ENCODE measurements at regions not wholly inside any gene's neighbourhood (a gene's known extent, or its start where the extent isn't known, plus 50 kb on each side); places are given as distances from the start of the nearest gene placed in this dataset.
"Not testable (repeated sequence)": the region's sequence is repeated elsewhere in the genome, so short reads cannot be mapped to it uniquely, and the experiment has no call there.

- ATAC-seq (peak; percentile 85), FAIRE-seq (peak; percentile 98)
- H3K79me2 ChIP-seq (ENCODE audit: insufficient read depth, low read length); CTCF ChIA-PET (ENCODE audit: low intra/inter-chr PET ratio, low total read pairs); DNase-seq (ENCODE audit: low spot score); H3K36me3 ChIP-seq (replicated peaks in 1 of 2; ENCODE audit: control insufficient read depth in 1 of 2, insufficient read depth in 2 of 2, low read length in 2 of 2); intact Hi-C loops (cut with micrococcal nuclease; ENCODE audit: unreplicated experiment); H3K4me2 ChIP-seq (ENCODE audit: low read depth, low read length); in situ Hi-C loops (cut with HindIII; ENCODE audit: extremely low pct_ligation_motif_present, low pct_unique_long_range_greater_than_20kb); H3K9ac ChIP-seq (ENCODE audit: insufficient read depth, low read depth, low read length); H3K27me3 ChIP-seq (ENCODE audit: control insufficient read depth in 1 of 2, insufficient read depth in 2 of 2, low read length in 2 of 2); H2AFZ ChIP-seq (ENCODE audit: low read length); H3K4me1 ChIP-seq (ENCODE audit: insufficient read depth, low read length); H3K27ac ChIP-seq (ENCODE audit: extremely low read length, insufficient read depth, low read length); BruUV-seq (replicated peaks); H3K4me3 ChIP-seq (replicated peaks in 1 of 3; ENCODE audit: insufficient read depth in 1 of 3, low read depth in 2 of 3, low read length in 3 of 3); POLR2A ChIA-PET; H3K9me3 ChIP-seq (ENCODE audit: low read length); H4K20me1 ChIP-seq (ENCODE audit: insufficient read depth, low read length): not testable (repeated sequence)
- no CpG with 5 or more reads among the region's 15 CpGs for WGBS (ENCODE audit: low lambda C conversion rate)
- peak; percentile 34; the same call in 1 of the 2 replicates for TF ChIP-seq HNF4A (CRISPR knock-in tag; IDR thresholded peaks at IDR 0.05)
- peak; percentile 16; the same call in 1 of the 2 replicates for TF ChIP-seq STAG1 (CRISPR knock-in tag; IDR thresholded peaks at IDR 0.05)
Observed at GRCh38 chr5:176034407-176035200, 66.5 kb upstream of the THOC3 start.

- in situ Hi-C loops (cut with HindIII; ENCODE audit: extremely low pct_ligation_motif_present, low pct_unique_long_range_greater_than_20kb); H3K4me2 ChIP-seq (ENCODE audit: low read depth, low read length); H3K79me2 ChIP-seq (ENCODE audit: insufficient read depth, low read length); H3K4me1 ChIP-seq (ENCODE audit: insufficient read depth, low read length); H3K27me3 ChIP-seq (ENCODE audit: control insufficient read depth in 1 of 2, insufficient read depth in 2 of 2, low read length in 2 of 2); H3K36me3 ChIP-seq (replicated peaks in 1 of 2; ENCODE audit: control insufficient read depth in 1 of 2, insufficient read depth in 2 of 2, low read length in 2 of 2); H3K9ac ChIP-seq (ENCODE audit: insufficient read depth, low read depth, low read length); FAIRE-seq; H3K4me3 ChIP-seq (replicated peaks in 1 of 3; ENCODE audit: insufficient read depth in 1 of 3, low read depth in 2 of 3, low read length in 3 of 3); H4K20me1 ChIP-seq (ENCODE audit: insufficient read depth, low read length); H2AFZ ChIP-seq (ENCODE audit: low read length); BruUV-seq (replicated peaks); CTCF ChIA-PET (ENCODE audit: low intra/inter-chr PET ratio, low total read pairs); POLR2A ChIA-PET; H3K9me3 ChIP-seq (ENCODE audit: low read length); H3K27ac ChIP-seq (ENCODE audit: extremely low read length, insufficient read depth, low read length); intact Hi-C loops (cut with micrococcal nuclease; ENCODE audit: unreplicated experiment); DNase-seq (ENCODE audit: low spot score): not testable (repeated sequence)
- WGBS (ENCODE audit: low lambda C conversion rate): 89% methylated on average over 3 of the region's 12 CpGs
- peak; percentile 32 for ATAC-seq
Observed at GRCh38 chr5:176035201-176035530, 67.1 kb upstream of the THOC3 start.

Data from HepG2 (cell line).